Kidney epithelial cell (primary cell): ENCODE measurements at regions not wholly inside any gene's neighbourhood (a gene's known extent, or its start where the extent isn't known, plus 50 kb on each side); places are given as distances from the start of the nearest gene placed in this dataset.
"Not testable (repeated sequence)": the region's sequence is repeated elsewhere in the genome, so short reads cannot be mapped to it uniquely, and the experiment has no call there.

Experiments used
- DNase-seq: peaks from one replicate; pipeline ENCODE4 v3.0.0-alpha.2; 2010; ENCODE audit warnings: low read depth
- H3K27me3 ChIP-seq: 2 replicates; pipeline ENCODE4 v1.6.0; 2011; ENCODE audit warnings: low read length; ENCODE audit not compliant: control insufficient read depth, insufficient read depth
- H3K36me3 ChIP-seq: 2 replicates; pipeline ENCODE4 v1.5.1; 2011; ENCODE audit warnings: low read length; ENCODE audit not compliant: control insufficient read depth, insufficient read depth
- H3K4me3 ChIP-seq: 2 replicates; pipeline ENCODE4 v1.5.1; 2011; ENCODE audit warnings: low read depth, mild to moderate bottlenecking, control low read depth, low read length
- CTCF ChIP-seq: IDR thresholded peaks from 2 replicates; pipeline ENCODE4 v1.5.1; 2011; ENCODE audit warnings: mild to moderate bottlenecking, moderate library complexity, low read length, control low read depth, inconsistent platforms; ENCODE audit not compliant: insufficient read depth, poor library complexity, severe bottlenecking

GRCh38 chr9:7560669-7561305 is 238.8 kb downstream of the DMAC1 start:
- TF ChIP-seq CTCF, result no peak
- no peaks in the 10 kb centered on the region for H3K36me3 ChIP-seq
- no peaks in the 10 kb centered on the region for H3K27me3 ChIP-seq
- H3K4me3 ChIP-seq, result no peak overlapping the region
- no peak for DNase-seq

DNA sequence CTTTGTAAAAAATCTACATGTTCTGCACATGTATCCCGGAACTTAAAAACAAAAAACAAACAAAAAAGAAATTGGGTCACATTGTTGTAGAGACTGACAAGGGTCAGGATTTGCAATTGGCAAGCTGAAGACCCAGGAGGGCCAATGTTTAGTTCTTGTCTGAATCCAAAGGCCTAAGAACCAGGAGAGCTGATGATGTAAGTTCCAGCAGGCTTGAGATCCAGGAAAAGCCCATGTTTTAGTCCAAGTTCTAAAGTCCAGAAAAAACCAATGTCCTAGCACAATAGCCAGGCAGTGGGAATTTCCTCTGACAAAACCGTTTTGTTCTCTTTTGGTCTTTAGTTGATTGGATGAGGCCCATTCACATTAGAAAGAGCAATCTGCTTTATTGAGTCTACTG is 244.9 kb downstream of the DMAC1 start:
- no peaks in the 10 kb centered on the region for H3K36me3 ChIP-seq
- no peak for TF ChIP-seq CTCF
- H3K27me3 ChIP-seq, result no peaks in the 10 kb centered on the region
- H3K4me3 ChIP-seq, result no peak overlapping the region
- DNase-seq, result no peak

DNA sequence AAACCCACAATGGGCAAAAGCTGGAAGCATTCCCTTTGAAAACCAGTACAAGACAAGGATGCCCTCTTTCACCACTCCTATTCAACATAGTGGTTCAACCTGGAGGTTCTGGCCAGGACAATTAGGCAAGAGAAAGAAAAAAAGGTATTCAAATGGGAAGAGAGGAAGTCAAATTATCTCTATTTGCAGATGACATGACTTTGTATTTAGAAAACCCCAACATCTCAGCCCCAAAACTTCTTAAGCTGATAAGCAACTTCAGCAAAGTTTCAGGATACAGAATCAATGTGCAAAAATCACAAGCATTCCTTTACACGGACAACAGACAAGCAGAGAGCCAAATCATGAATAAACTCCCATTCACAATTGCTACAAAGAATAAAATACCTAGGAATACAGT is 246.9 kb downstream of the DMAC1 start:
- not testable (repeated sequence) for DNase-seq, H3K27me3 ChIP-seq, H3K4me3 ChIP-seq, H3K36me3 ChIP-seq

- Histone ChIP-seq H3K4me3 (no peak overlapping the region), H3K36me3 (no peaks in the 10 kb centered on the region), H3K27me3 (no peaks in the 10 kb centered on the region)
- TF ChIP-seq CTCF, result no peak
- DNase-seq, result no peak
Measured at GRCh38 chr9:7549249-7549648, 250.3 kb downstream of the DMAC1 start.

GRCh38 chr9:7546261-7546660 is 253.3 kb downstream of the DMAC1 start:
- Histone ChIP-seq H3K36me3 (no peaks in the 10 kb centered on the region), H3K4me3 (no peak overlapping the region), H3K27me3 (no peaks in the 10 kb centered on the region)
- no peak for DNase-seq
- no peak for TF ChIP-seq CTCF

GRCh38 chr9:7545371-7546165 is 254.0 kb downstream of the DMAC1 start:
- no peaks in the 10 kb centered on the region for H3K27me3 ChIP-seq
- no peaks in the 10 kb centered on the region for H3K36me3 ChIP-seq
- TF ChIP-seq CTCF, result no peak
- H3K4me3 ChIP-seq, result no peak overlapping the region
- DNase-seq, result no peak
